ENCODE measurements at regions not wholly inside any gene's neighbourhood (a gene's known extent, or its start where the extent isn't known, plus 50 kb on each side); places are given as distances from the start of the nearest gene placed in this dataset.
"Not testable (repeated sequence)": the region's sequence is repeated elsewhere in the genome, so short reads cannot be mapped to it uniquely, and the experiment has no call there.

DNA sequence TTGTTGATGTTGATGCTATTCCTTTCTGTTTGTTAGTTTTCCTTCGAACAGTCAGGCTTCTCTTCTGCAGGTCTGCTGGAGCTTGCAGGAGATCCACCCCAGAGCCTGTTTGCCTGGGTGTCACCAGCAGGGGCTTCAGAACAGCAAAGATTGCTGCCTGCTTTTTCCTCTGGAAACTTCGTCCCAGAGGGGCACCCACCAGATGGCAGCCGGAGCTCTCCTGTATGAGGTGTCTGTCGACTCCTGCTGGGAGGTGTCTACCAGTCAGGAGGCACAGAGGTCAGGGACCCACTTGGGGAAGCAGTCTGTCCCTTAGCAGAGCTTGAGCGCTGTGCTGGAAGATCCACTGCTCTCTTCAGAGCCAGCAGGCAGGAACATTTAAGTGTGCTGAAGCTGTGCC is 303.2 kb downstream of the ZIC1 start:
- FAIRE-seq, result no peak
- no peaks in the 10 kb centered on the region for H3K9me3 ChIP-seq (ENCODE audit: control insufficient read depth in 2 of 3, insufficient read depth in 1 of 3, low read length in 3 of 3)
- no peaks in the 10 kb centered on the region for H3K36me3 ChIP-seq (ENCODE audit: control insufficient read depth in 2 of 3, insufficient read depth in 3 of 3, low read length in 3 of 3)
- intact Hi-C loops (cut with DNase I), result no loop called here
- DNase-seq, result no peak
- no peak overlapping the region for H3K27ac ChIP-seq (ENCODE audit: low read depth in 2 of 2, low read length in 2 of 2)
- no peak overlapping the region for H3K4me3 ChIP-seq (ENCODE audit: low read length in 3 of 3)
- no peaks in the 10 kb centered on the region for H3K27me3 ChIP-seq (ENCODE audit: control insufficient read depth, insufficient read depth, low read length)
- TF ChIP-seq, protein P1, sequence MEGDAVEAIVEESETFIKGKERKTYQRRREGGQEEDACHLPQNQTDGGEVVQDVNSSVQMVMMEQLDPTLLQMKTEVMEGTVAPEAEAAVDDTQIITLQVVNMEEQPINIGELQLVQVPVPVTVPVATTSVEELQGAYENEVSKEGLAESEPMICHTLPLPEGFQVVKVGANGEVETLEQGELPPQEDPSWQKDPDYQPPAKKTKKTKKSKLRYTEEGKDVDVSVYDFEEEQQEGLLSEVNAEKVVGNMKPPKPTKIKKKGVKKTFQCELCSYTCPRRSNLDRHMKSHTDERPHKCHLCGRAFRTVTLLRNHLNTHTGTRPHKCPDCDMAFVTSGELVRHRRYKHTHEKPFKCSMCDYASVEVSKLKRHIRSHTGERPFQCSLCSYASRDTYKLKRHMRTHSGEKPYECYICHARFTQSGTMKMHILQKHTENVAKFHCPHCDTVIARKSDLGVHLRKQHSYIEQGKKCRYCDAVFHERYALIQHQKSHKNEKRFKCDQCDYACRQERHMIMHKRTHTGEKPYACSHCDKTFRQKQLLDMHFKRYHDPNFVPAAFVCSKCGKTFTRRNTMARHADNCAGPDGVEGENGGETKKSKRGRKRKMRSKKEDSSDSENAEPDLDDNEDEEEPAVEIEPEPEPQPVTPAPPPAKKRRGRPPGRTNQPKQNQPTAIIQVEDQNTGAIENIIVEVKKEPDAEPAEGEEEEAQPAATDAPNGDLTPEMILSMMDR (IDR thresholded peaks at IDR 0.05; ENCODE audit: borderline replicate concordance, extremely low read depth, insufficient read depth), result no peak
- no peaks in the 10 kb centered on the region for H3K4me1 ChIP-seq (ENCODE audit: control insufficient read depth in 2 of 3, insufficient read depth in 2 of 3, low read depth in 1 of 3, low read length in 3 of 3)
- no peak overlapping the region for H3K9ac ChIP-seq (ENCODE audit: low read length in 3 of 3)

DNA sequence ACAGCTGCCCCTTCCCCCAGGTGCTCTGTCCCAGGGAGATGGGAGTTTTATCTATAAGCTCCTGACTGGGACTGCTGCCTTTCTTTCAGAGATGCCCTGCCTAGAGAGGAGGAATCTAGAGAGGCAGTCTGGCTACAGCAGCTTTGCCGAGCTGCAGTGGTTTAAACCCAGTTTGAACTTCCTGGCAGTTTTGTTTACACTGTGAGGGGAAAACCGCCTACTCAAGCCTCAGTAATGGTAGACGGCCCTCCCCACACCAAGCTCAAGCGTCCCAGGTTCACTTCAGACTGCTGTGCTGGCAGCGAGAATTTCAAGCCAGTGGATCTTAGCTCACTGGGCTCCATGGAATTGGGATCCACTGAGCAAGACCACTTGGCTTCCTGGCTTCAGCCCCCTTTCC is 303.6 kb downstream of the ZIC1 start:
- DNase-seq; intact Hi-C loops (cut with DNase I); H3K9me3 ChIP-seq (ENCODE audit: control insufficient read depth in 2 of 3, insufficient read depth in 1 of 3, low read length in 3 of 3); FAIRE-seq; H3K4me1 ChIP-seq (ENCODE audit: control insufficient read depth in 2 of 3, insufficient read depth in 2 of 3, low read depth in 1 of 3, low read length in 3 of 3); H3K36me3 ChIP-seq (ENCODE audit: control insufficient read depth in 2 of 3, insufficient read depth in 3 of 3, low read length in 3 of 3); H3K9ac ChIP-seq (ENCODE audit: low read length in 3 of 3); H3K4me3 ChIP-seq (ENCODE audit: low read length in 3 of 3); H3K27me3 ChIP-seq (ENCODE audit: control insufficient read depth, insufficient read depth, low read length); H3K27ac ChIP-seq (ENCODE audit: low read depth in 2 of 2, low read length in 2 of 2): not testable (repeated sequence)

DNA sequence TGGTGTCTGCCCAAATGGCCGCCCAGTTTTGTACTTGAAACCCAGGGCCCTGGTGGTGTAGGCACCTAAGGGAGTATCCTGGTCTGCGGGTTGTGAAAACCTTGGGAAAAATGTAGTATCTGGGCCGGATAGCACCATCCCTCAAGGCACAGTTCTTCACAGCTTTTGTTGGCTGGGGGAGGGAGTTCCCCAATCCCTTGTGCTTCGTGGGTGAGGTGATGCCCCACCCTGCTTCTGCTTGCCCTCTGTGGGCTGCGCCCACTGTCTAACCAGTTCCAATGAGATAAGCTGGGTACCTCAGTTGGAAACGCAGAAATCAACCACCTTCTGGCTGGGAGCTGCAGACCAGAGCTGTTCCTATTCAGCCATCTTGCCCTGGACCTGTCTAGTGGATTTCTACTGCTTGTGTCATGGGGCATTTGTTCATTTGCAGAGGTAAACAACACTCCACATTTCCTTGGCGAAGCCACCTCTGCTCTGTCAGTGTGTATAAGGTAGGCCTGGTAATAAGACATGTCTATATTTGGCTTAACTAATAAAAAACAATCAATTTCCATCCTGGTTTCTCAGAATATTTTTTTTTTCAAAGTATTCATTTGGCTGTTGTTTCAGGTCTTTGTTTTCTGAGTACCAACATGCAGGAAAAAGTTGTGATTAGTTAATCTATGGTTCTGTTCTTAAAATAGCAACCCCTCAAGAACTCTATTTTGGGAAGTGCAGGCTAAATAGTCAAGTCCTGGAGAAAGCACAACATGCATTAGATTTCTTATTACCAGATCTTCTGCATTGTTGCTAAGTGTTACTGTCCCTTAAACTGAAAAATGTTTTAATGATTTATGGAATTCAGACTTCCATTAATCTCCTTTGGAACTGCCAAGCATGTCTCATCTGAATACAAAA is 304.3 kb downstream of the ZIC1 start:
- Histone ChIP-seq H3K4me1 (ENCODE audit: control insufficient read depth in 2 of 3, insufficient read depth in 2 of 3, low read depth in 1 of 3, low read length in 3 of 3) (no peaks in the 10 kb centered on the region), H3K27ac (ENCODE audit: low read depth in 2 of 2, low read length in 2 of 2) (no peak overlapping the region), H3K27me3 (ENCODE audit: control insufficient read depth, insufficient read depth, low read length) (no peaks in the 10 kb centered on the region), H3K9ac (ENCODE audit: low read length in 3 of 3) (no peak overlapping the region), H3K9me3 (ENCODE audit: control insufficient read depth in 2 of 3, insufficient read depth in 1 of 3, low read length in 3 of 3) (no peaks in the 10 kb centered on the region), H3K4me3 (ENCODE audit: low read length in 3 of 3) (no peak overlapping the region), H3K36me3 (ENCODE audit: control insufficient read depth in 2 of 3, insufficient read depth in 3 of 3, low read length in 3 of 3) (no peaks in the 10 kb centered on the region)
- FAIRE-seq (no peak), DNase-seq (peak in 1 of 5 donors; percentile 21)
- TF ChIP-seq, protein P1 (IDR thresholded peaks at IDR 0.05; ENCODE audit: borderline replicate concordance, extremely low read depth, insufficient read depth), result no peak
- intact Hi-C loops (cut with DNase I), result no loop called here

DNA sequence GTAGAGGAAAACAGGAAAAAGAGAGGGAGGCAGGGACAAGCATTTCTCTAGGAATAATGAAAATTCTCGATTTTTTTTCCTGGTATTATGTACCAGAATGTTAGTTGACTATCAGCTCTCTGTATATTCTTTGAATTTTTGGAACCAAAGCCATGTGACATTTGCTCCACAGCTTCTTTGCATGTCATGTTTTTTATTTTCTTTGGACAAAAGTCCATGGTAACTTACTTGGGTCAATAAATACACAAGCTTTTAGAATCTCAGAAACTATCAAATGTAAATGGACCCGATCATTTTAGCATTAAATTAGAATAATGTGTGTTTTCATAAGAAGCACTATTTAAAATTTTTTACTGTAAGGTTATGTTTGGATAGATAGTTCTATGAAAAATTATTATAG is 320.5 kb downstream of the ZIC1 start:
- no peak overlapping the region for H3K9ac ChIP-seq (ENCODE audit: low read length in 3 of 3)
- FAIRE-seq, result no peak
- H3K4me3 ChIP-seq (ENCODE audit: low read length in 3 of 3), result no peak overlapping the region
- TF ChIP-seq, protein P1 (IDR thresholded peaks at IDR 0.05; ENCODE audit: borderline replicate concordance, extremely low read depth, insufficient read depth), result no peak
- intact Hi-C loops (cut with DNase I), result no loop called here
- H3K36me3 ChIP-seq (ENCODE audit: control insufficient read depth in 2 of 3, insufficient read depth in 3 of 3, low read length in 3 of 3), result no peaks in the 10 kb centered on the region
- no peaks in the 10 kb centered on the region for H3K4me1 ChIP-seq (ENCODE audit: control insufficient read depth in 2 of 3, insufficient read depth in 2 of 3, low read depth in 1 of 3, low read length in 3 of 3)
- H3K27ac ChIP-seq (ENCODE audit: low read depth in 2 of 2, low read length in 2 of 2), result no peak overlapping the region
- no peaks in the 10 kb centered on the region for H3K9me3 ChIP-seq (ENCODE audit: control insufficient read depth in 2 of 3, insufficient read depth in 1 of 3, low read length in 3 of 3)
- peak in 2 of 5 donors; percentile 44 to 77 for DNase-seq
- no peaks in the 10 kb centered on the region for H3K27me3 ChIP-seq (ENCODE audit: control insufficient read depth, insufficient read depth, low read length)
